Suprapubic skin (tissue), 3 donors: ENCODE measurements at regions not wholly inside any gene's neighbourhood (a gene's known extent, or its start where the extent isn't known, plus 50 kb on each side); places are given as distances from the start of the nearest gene placed in this dataset.

Experiments
- EP300 ChIP-seq: sonication (generic); formaldehyde crosslinking; IDR thresholded peaks from one replicate; pipeline ENCODE4 v1.6.1; 2017; ENCODE audit warnings: antibody characterized with exemption
- POLR2A ChIP-seq, 2 donors: fragments of 450-650 bp; IDR thresholded peaks; one replicate each; pipeline ENCODE4 v1.6.1; 2017; ENCODE audit warnings: antibody characterized with exemption in 2 of 2, mild to moderate bottlenecking in 2 of 2, moderate library complexity in 2 of 2
- TF ChIP-seq, protein P1 (sequence below), 2 donors: fragments of 200-600 bp in 1 of 2; fragments of 450-650 bp in 1 of 2; sonication (generic) in 1 of 2; IDR thresholded peaks; one replicate each; pipeline ENCODE4 v1.5.1; 2016 to 2019; ENCODE audit warnings: antibody characterized with exemption in 2 of 2, mild to moderate bottlenecking in 1 of 2, moderate library complexity in 1 of 2

DNA sequence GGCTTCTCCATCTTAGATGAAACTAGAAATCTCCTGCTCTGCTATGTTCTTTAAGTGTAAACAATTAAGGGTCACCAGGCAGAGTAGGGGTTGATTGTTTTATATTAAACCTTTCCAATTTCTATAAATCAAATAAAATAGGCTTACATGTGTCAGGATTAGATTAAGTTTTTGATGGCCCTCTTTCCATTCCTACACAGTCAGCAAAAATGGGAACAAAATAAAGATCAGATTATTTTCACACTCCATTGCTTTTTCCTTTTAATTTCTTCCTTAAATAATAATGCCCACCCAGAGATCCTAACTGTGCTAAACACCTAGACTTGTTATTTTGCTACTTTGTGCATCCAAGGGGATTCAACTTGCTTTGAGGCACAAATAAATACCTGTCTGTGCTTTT, 381.4 kb upstream of the MAGEB16 start:
- TF ChIP-seq, protein P1, sequence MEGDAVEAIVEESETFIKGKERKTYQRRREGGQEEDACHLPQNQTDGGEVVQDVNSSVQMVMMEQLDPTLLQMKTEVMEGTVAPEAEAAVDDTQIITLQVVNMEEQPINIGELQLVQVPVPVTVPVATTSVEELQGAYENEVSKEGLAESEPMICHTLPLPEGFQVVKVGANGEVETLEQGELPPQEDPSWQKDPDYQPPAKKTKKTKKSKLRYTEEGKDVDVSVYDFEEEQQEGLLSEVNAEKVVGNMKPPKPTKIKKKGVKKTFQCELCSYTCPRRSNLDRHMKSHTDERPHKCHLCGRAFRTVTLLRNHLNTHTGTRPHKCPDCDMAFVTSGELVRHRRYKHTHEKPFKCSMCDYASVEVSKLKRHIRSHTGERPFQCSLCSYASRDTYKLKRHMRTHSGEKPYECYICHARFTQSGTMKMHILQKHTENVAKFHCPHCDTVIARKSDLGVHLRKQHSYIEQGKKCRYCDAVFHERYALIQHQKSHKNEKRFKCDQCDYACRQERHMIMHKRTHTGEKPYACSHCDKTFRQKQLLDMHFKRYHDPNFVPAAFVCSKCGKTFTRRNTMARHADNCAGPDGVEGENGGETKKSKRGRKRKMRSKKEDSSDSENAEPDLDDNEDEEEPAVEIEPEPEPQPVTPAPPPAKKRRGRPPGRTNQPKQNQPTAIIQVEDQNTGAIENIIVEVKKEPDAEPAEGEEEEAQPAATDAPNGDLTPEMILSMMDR (IDR thresholded peaks at IDR 0.05): no peak
- TF ChIP-seq EP300 (no peak), POLR2A (IDR thresholded peaks at IDR 0.05) (no peak)
